T-helper 2 cell (primary cell): ENCODE measurements at regions not wholly inside any gene's neighbourhood (a gene's known extent, or its start where the extent isn't known, plus 50 kb on each side); places are given as distances from the start of the nearest gene placed in this dataset.

Experiments used
- DNase-seq, 5 experiments: peaks; one replicate each; pipeline versions ENCODE4 v3.0.0 to v3.0.0-alpha.2; 2012 to 2022

DNA sequence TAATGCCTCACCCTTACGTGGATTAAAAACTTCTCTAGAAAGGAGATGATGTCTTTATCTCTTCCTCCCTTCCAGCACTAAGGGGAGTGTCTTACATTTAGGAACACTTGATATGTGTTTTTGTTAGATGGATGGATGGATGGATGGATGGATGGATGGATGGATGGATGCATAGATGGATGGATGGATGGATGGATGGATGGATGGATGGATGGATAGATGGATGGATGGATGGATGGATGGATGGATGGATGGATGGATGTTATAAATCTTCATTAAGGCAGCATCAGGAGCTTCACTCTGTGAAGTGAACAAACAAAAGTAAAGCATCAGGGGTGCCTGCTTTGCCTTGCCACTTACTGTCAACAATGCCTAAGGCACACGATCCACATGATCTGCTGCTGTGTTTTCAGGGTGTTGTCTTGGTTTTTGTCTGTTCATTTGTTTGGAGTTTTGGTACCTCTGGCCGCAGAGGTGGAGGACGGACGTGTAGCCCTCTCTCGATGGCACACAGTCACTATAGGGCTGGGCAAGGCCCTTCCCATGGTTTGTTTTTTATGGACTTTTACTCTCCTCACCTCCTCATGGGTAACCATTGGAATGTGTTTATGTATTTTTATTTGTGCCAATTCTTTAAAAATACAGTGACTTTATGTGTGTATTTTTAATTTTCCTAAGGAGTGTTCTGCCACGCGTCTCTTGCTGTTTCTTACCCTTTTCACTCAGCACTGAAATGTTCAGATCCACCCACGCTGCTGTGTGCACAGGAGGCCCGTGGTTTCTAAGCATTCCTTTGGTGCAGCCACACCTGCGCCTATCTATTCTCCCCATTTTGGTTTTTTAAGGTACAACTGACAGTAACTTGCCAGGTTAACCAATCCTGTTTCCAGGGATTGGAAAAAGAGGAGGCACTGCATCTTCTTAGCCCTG is 91.8 kb upstream of the ENPP6 start:
- DNase-seq, result peak in 2 of 5 experiments; percentile 20 to 43

- peak in 1 of 5 experiments; percentile 61 for DNase-seq
Observed at GRCh38 chr4:184306949-184307348, 89.3 kb upstream of the ENPP6 start.

DNA sequence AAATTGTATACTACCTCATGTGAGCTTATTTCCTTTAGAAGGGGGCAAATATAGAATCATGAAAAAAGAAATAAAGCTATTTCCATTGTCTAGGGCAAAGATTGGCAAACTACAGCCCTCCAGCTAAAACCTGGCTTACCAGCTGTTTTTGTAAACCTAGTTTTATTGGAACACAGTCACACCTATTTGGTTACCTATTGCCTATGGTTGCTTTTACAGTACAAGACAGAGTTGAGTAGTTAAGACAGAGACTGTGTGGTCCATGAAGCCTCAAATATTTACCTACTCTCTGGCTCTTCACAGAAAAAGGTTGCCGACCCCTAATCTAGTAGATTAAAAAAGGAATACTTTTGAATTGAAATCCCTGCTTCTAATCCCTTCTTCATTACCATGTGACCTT is 88.8 kb upstream of the ENPP6 start:
- no peak for DNase-seq

GRCh38 chr4:184300816-184301215 is 83.1 kb upstream of the ENPP6 start:
- DNase-seq, result no peak

GRCh38 chr4:184298254-184298653 is 80.6 kb upstream of the ENPP6 start:
- no peak for DNase-seq

DNA sequence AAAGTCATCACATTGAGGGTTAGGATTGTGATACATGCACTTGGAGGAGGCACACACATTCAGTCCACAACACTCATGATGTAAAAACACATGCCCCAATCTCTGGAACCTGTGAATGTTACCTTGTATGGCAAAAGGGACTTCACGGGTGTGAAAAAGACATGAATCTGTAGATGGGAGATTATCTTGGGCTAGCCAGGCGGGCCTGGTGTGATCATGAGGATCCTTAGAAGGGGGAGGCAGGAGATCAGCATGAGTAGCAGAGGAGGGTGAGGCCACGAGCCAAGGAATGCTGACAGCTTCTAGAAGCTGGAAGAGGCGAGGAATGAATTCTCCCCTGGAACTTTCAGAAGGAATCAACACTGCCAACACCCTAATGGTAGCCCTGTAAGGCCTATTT is 77.5 kb upstream of the ENPP6 start:
- no peak for DNase-seq

GRCh38 chr4:184294606-184295133 is 77.0 kb upstream of the ENPP6 start:
- DNase-seq, result no peak

- DNase-seq, result peak in 1 of 5 experiments; percentile 32
Observed at GRCh38 chr4:184293552-184293951, 75.9 kb upstream of the ENPP6 start.

DNA sequence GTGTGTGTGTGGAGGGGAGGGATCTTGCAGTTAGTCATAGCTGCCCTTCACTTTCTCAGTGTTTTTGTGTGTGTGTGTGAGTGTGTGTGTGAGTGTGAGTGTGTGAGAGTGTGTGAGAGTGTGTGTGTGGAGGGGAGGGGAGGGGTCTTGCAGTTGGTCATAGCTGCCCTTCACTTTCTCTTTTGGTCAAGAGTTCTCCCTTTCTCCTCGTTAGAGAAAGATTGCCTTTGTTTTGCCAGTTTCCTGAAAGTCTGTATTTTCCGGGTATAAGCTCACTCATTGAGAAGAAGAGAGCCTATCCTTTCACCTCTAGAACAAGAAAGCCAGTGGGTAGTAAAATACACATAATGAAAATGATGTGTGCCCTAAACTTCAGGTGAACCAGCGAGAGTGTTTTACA is 75.2 kb upstream of the ENPP6 start:
- no peak for DNase-seq

- no peak for DNase-seq
Observed at GRCh38 chr4:184292465-184292867, 74.8 kb upstream of the ENPP6 start.

- no peak for DNase-seq
Observed at GRCh38 chr4:184289179-184289535, 71.5 kb upstream of the ENPP6 start.

DNA sequence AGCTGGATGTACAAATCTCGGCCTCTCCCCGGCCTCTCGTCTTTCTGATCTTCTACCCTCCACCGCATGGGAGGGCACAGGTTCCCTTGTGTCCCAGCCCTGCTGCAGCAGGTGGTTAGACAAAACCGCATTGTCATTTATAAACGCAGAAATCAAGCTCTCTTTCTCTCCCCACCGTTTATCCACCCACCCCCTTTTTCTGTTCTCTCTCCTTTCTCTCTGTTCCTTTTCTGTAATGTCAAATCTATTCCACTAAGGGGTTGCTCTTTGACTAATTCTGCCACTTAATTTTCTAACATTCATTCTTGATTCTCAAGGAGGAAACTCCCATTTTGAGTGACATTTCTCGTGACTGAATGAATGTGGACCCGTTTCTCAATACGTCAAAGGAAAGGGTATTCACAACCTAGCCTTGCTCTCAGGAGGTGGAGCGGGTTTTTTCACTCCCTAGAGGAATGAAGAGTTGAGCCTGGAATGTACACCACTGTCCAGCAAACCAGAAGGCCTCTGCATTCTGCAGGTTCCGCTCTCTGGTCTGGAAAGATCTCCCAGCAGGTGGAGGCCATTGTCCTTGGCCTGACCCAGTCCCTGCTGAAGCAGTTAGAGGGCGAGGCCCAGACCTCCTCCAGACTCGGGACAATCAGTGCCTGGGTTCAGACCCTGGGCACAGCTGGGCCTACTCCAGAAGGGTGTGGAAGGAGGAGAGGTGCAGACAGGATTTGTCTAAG is 70.9 kb upstream of the ENPP6 start:
- peak in 1 of 5 experiments; percentile 83 for DNase-seq

DNA sequence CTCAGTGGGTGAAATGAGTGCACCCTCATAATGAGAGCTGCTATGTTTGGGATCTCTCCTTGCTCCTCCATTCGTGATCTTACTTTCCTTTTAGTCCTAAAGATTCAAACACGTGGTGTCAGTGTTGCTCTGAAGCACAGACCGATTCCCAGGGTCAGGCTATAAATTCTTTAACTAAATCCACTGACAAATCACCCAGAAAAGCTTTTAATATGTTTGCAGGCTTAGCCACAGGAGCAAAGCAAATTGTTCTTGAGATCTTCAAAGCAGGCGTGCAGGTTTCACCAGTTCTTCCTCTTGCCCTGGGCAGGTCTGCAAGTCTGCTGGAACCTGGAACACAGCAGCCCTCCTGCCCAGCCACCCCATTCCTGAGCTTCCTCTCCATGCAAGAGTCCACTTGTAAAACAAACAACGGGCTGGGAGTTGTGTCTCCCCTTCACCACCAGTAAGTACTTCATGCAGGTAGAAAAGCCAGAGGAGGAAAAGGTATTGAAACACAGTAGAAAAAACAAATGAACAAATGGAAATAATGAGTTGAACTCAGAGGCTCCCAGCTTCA is 70.1 kb upstream of the ENPP6 start:
- peak in 1 of 5 experiments; percentile 47 for DNase-seq

GRCh38 chr4:184286358-184286757 is 68.7 kb upstream of the ENPP6 start:
- DNase-seq, result no peak

GRCh38 chr4:184284742-184285141 is 67.1 kb upstream of the ENPP6 start:
- no peak for DNase-seq

- no peak for DNase-seq
Observed at GRCh38 chr4:184284336-184284690, 66.6 kb upstream of the ENPP6 start.

GRCh38 chr4:184283659-184284335 is 66.1 kb upstream of the ENPP6 start:
- DNase-seq, result no peak

DNA sequence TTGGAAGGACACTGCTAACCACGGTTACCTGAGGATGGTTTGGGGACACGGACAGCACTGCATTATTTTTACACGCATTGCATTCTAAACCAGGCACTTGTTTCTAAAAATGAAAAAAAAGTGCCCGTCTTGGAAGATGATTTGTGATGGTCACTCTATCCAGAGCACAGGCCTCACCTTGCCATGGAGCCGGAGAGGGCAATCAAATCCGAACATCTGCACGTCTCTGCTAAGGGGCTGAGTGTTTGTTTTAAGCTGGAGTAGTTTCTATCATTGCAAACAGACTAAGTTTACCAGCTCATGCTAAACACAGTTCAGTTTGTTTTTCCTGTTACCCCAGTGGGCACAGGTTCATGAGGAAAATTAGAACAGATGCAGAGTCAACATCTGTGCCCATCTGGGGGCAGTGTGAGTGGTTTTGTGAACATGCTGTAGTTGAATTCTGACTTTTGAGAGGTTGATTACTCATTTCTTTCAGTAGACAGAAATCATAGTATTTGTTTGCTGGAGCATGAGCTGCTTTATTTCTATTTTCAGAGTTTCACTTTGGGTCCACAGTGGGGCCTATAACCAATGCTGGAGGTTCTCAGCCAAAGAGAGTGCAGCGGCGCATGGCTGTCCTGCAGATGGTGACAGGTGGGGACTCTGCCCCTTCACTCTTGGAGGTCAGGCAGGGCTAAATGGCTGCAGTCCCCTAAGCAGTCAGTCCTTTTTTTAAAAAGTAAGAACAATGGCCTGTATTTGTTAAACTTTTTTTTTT is 65.4 kb upstream of the ENPP6 start:
- peak in 1 of 5 experiments; percentile 90 for DNase-seq

- peak in 3 of 5 experiments; percentile 26 to 92 (median 43) for DNase-seq
Observed at GRCh38 chr4:184282251-184282713, 64.6 kb upstream of the ENPP6 start.

- peak in 1 of 5 experiments; percentile 64 for DNase-seq
Observed at GRCh38 chr4:184281231-184282139, 63.8 kb upstream of the ENPP6 start.

GRCh38 chr4:184280591-184281071 is 63.0 kb upstream of the ENPP6 start:
- peak in 2 of 5 experiments; percentile 15 to 88 for DNase-seq
